ENCODE measurements at regions not wholly inside any gene's neighbourhood (a gene's known extent, or its start where the extent isn't known, plus 50 kb on each side); places are given as distances from the start of the nearest gene placed in this dataset.
"Not testable (repeated sequence)": the region's sequence is repeated elsewhere in the genome, so short reads cannot be mapped to it uniquely, and the experiment has no call there.

- DNase-seq (no peak), ATAC-seq (ENCODE audit: poor library complexity) (no peak)
- CTCF ChIA-PET, result no interaction called here
- H3K9me3 ChIP-seq (ENCODE audit: control insufficient read depth in 1 of 2, insufficient read depth in 1 of 2, low read length in 2 of 2), result peaks cover 0 to 5% of the 10 kb centered on the region in 2 experiments
- H3K36me3 Mint-ChIP-seq (ENCODE audit: low read depth), result no peaks in the 10 kb centered on the region
- H3K4me3 ChIP-seq (ENCODE audit: low read length), result no peak overlapping the region
- intact Hi-C loops (cut with DNase I, micrococcal nuclease), result no loop called here
- no peak overlapping the region for H3K4me3 Mint-ChIP-seq
- no peaks in the 10 kb centered on the region for H3K36me3 ChIP-seq (ENCODE audit: insufficient read depth, low read length)
- TF ChIP-seq, protein P1, sequence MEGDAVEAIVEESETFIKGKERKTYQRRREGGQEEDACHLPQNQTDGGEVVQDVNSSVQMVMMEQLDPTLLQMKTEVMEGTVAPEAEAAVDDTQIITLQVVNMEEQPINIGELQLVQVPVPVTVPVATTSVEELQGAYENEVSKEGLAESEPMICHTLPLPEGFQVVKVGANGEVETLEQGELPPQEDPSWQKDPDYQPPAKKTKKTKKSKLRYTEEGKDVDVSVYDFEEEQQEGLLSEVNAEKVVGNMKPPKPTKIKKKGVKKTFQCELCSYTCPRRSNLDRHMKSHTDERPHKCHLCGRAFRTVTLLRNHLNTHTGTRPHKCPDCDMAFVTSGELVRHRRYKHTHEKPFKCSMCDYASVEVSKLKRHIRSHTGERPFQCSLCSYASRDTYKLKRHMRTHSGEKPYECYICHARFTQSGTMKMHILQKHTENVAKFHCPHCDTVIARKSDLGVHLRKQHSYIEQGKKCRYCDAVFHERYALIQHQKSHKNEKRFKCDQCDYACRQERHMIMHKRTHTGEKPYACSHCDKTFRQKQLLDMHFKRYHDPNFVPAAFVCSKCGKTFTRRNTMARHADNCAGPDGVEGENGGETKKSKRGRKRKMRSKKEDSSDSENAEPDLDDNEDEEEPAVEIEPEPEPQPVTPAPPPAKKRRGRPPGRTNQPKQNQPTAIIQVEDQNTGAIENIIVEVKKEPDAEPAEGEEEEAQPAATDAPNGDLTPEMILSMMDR (IDR thresholded peaks at IDR 0.05), result no peak
- no peaks in the 10 kb centered on the region for H3K4me1 ChIP-seq (ENCODE audit: insufficient read depth, low read length)
- no peak overlapping the region for H3K27ac ChIP-seq (ENCODE audit: low read depth in 1 of 2, low read length in 2 of 2)
- H3K27ac Mint-ChIP-seq, result no peak overlapping the region
- H3K27me3 ChIP-seq (ENCODE audit: control insufficient read depth in 1 of 2, insufficient read depth in 2 of 2, low read length in 2 of 2), result no peaks in the 10 kb centered on the region
- no peaks in the 10 kb centered on the region for H3K27me3 Mint-ChIP-seq
- peaks cover 5% of the 10 kb centered on the region for H3K9me3 Mint-ChIP-seq
- POLR2A ChIA-PET, result no interaction called here
- no peaks in the 10 kb centered on the region for H3K4me1 Mint-ChIP-seq (ENCODE audit: low read depth)
Measured at GRCh38 chr2:75882530-75882929, 171.8 kb upstream of the GCFC2 start.

DNA sequence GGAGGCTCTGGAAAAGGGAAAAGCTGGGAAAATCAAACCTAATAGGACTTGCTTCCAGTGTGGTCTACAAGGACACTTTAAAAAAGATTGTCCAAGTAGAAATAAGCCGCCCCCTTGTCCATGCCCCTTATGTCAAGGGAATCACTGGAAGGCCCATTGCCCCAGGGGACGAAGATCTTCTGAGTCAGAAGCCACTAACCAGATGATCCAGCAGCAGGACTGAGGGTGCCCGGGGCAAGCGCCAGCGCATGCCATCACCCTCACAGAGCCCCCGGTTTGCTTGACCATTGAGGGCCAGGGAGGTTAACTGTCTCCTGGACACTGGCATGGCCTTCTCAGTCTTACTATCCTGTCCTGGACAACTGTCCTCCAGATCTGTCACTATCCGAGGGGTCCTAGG lies 164.9 kb upstream of the GCFC2 start:
- H3K9me3 ChIP-seq (ENCODE audit: control insufficient read depth in 1 of 2, insufficient read depth in 1 of 2, low read length in 2 of 2); CTCF ChIA-PET; POLR2A ChIA-PET; H3K27me3 ChIP-seq (ENCODE audit: control insufficient read depth in 1 of 2, insufficient read depth in 2 of 2, low read length in 2 of 2); DNase-seq; H3K36me3 ChIP-seq (ENCODE audit: insufficient read depth, low read length); H3K4me3 ChIP-seq (ENCODE audit: low read length); intact Hi-C loops (cut with DNase I, micrococcal nuclease); H3K27ac Mint-ChIP-seq; H3K36me3 Mint-ChIP-seq (ENCODE audit: low read depth); ATAC-seq (ENCODE audit: poor library complexity); H3K4me1 Mint-ChIP-seq (ENCODE audit: low read depth); H3K27me3 Mint-ChIP-seq; H3K9me3 Mint-ChIP-seq; H3K27ac ChIP-seq (ENCODE audit: low read depth in 1 of 2, low read length in 2 of 2); H3K4me3 Mint-ChIP-seq; H3K4me1 ChIP-seq (ENCODE audit: insufficient read depth, low read length): not testable (repeated sequence)

- intact Hi-C loops (cut with DNase I, micrococcal nuclease); CTCF ChIA-PET: not testable (repeated sequence)
Measured at GRCh38 chr2:75871762-75872614, 161.3 kb upstream of the GCFC2 start.

DNA sequence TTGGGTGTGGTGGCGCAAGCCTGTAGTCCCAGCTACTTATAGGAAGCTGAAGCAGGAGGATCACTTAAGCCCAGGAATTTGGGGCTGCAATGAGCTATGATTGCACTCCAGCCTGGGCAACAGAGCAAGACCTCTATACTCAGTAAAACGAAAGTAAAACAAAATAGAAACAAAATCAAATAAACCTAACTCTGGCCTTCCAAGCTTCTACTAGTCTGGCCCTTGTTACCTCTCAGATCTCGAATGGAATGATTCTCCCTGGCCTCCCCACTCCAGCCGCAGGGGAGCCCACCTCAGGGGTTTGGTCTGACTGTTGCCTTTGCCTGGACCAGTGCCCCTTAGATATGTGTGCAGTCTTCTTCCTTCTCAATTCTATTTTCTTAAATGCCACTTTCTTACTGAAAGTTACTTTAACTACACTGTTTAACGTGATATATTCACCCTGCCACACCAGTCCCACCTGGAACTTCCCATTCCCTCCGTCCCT lies 160.0 kb upstream of the GCFC2 start:
- DNase-seq (no peak), ATAC-seq (ENCODE audit: poor library complexity) (no peak)
- Histone ChIP-seq H3K9me3 (ENCODE audit: control insufficient read depth in 1 of 2, insufficient read depth in 1 of 2, low read length in 2 of 2) (peaks cover 0 to 3% of the 10 kb centered on the region in 2 experiments), H3K27me3 (ENCODE audit: control insufficient read depth in 1 of 2, insufficient read depth in 2 of 2, low read length in 2 of 2) (no peaks in the 10 kb centered on the region), H3K4me1 (ENCODE audit: insufficient read depth, low read length) (no peaks in the 10 kb centered on the region), H3K27ac (ENCODE audit: low read depth in 1 of 2, low read length in 2 of 2) (no peak overlapping the region), H3K4me3 (ENCODE audit: low read length) (no peak overlapping the region), H3K36me3 (ENCODE audit: insufficient read depth, low read length) (no peaks in the 10 kb centered on the region)
- Mint-ChIP-seq H3K9me3 (no peaks in the 10 kb centered on the region), H3K4me1 (ENCODE audit: low read depth) (no peaks in the 10 kb centered on the region), H3K27ac (no peak overlapping the region), H3K4me3 (no peak overlapping the region), H3K36me3 (ENCODE audit: low read depth) (no peaks in the 10 kb centered on the region), H3K27me3 (no peaks in the 10 kb centered on the region)
- POLR2A ChIA-PET, result no interaction called here
- CTCF ChIA-PET, result no interaction called here
- TF ChIP-seq, protein P1 (IDR thresholded peaks at IDR 0.05), result no peak
- intact Hi-C loops (cut with DNase I, micrococcal nuclease), result no loop called here

More at GRCh38 chr2:75871762-75872614, 161.3 kb upstream of the GCFC2 start:
- H3K36me3 ChIP-seq (ENCODE audit: insufficient read depth, low read length); H3K4me3 Mint-ChIP-seq; DNase-seq; H3K9me3 ChIP-seq (ENCODE audit: control insufficient read depth in 1 of 2, insufficient read depth in 1 of 2, low read length in 2 of 2); H3K36me3 Mint-ChIP-seq (ENCODE audit: low read depth); H3K27me3 ChIP-seq (ENCODE audit: control insufficient read depth in 1 of 2, insufficient read depth in 2 of 2, low read length in 2 of 2); H3K9me3 Mint-ChIP-seq; H3K4me1 ChIP-seq (ENCODE audit: insufficient read depth, low read length); H3K4me3 ChIP-seq (ENCODE audit: low read length); POLR2A ChIA-PET; ATAC-seq (ENCODE audit: poor library complexity); H3K27me3 Mint-ChIP-seq; H3K4me1 Mint-ChIP-seq (ENCODE audit: low read depth); H3K27ac Mint-ChIP-seq; H3K27ac ChIP-seq (ENCODE audit: low read depth in 1 of 2, low read length in 2 of 2): not testable (repeated sequence)
